ENCODE measurements at regions not wholly inside any gene's neighbourhood (a gene's known extent, or its start where the extent isn't known, plus 50 kb on each side); places are given as distances from the start of the nearest gene placed in this dataset.

DNA sequence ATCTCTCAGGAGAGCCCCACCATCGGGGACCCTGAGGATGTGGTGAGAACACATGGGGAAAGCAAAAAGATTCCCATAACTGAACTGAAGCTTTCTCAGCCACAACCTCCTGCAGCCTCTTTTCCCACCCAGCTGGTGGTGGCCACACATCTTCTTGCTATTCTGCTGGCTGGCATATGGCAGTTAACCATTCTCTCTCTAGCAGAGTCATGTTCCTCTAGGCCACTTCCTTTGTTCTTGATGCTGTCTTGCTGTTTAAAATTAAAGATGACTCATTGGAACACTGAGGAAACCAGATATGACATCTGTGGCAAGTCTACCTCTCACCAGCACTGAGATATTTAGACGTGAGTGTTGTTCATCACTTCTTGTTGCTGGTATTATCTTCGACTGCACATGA lies 180.3 kb upstream of the ROBO2 start:
- FAIRE-seq = no peak

More for the DNA sequence above, 180.3 kb upstream of the ROBO2 start:
- no peaks in the 10 kb centered on the region for H4K20me1 ChIP-seq (replicated peaks in 1 of 2; ENCODE audit: control insufficient read depth in 1 of 2, insufficient read depth in 2 of 2, low read length in 2 of 2)
- TF ChIP-seq HDAC2 (IDR thresholded peaks at IDR 0.05; ENCODE audit: borderline replicate concordance in 1 of 2, low read depth in 2 of 2, low read length in 2 of 2) (no peak), SP1 (IDR thresholded peaks at IDR 0.05; ENCODE audit: low read depth, low read length) (no peak), CBX5 (IDR thresholded peaks at IDR 0.05; ENCODE audit: low read depth, low read length) (no peak), SAP30 (IDR thresholded peaks at IDR 0.05; ENCODE audit: insufficient read depth, insufficient replicate concordance, low read length) (no peak)
- no peak overlapping the region for H3K9ac ChIP-seq (replicated peaks in 1 of 4; ENCODE audit: extremely low read depth in 1 of 4, low read depth in 3 of 4, low read length in 3 of 4)
- no peaks in the 10 kb centered on the region for H3K23me2 ChIP-seq (ENCODE audit: low read depth, low read length)
- no peak overlapping the region for H2BK15ac ChIP-seq (ENCODE audit: low read length)
- no peaks in the 10 kb centered on the region for H3K27me3 ChIP-seq (replicated peaks in 1 of 4; ENCODE audit: control insufficient read depth in 3 of 4, extremely low read depth in 1 of 4, insufficient read depth in 3 of 4, low read length in 3 of 4)
- no peak overlapping the region for H4K8ac ChIP-seq (ENCODE audit: extremely low read depth, insufficient read depth, low read length)
- ChIA-PET POLR2A (ENCODE audit: partially characterized antibody) (no interaction called here), CTCF (ENCODE audit: partially characterized antibody) (no interaction called here)
- WGBS, 2 experiments (ENCODE audit: extremely low coverage in 1 of 2, insufficient coverage in 1 of 2, insufficient read length in 1 of 2, insufficient replicate concordance in 2 of 2, low coverage in 1 of 2, low lambda C conversion rate in 2 of 2, missing lambda C conversion rate in 1 of 2) = 93% methylated on average over 3 of the region's 3 CpGs; no CpG with 5 or more reads in 1 of the 2 experiments
- no peak overlapping the region for H3K4me3 ChIP-seq (ENCODE audit: extremely low read depth in 1 of 4, insufficient read depth in 2 of 4, low read depth in 3 of 4, low read length in 4 of 4)
- no peak overlapping the region for H3K4me2 ChIP-seq (ENCODE audit: insufficient read depth in 1 of 2, low read depth in 2 of 2, low read length in 2 of 2)
- no peak overlapping the region for H2BK12ac ChIP-seq (ENCODE audit: low read depth, low read length)
- no peak overlapping the region for H2BK20ac ChIP-seq (ENCODE audit: low read length)
- no peak for DNase-seq (ENCODE audit: low read depth in 1 of 2, low spot score in 2 of 2)
- H2AK5ac ChIP-seq (ENCODE audit: low read depth, low read length) = no peak overlapping the region
- no peak overlapping the region for H2BK120ac ChIP-seq (replicated peaks; ENCODE audit: low read depth, low read length)
- no peak overlapping the region for H2BK5ac ChIP-seq (ENCODE audit: low read depth, low read length)
- no peak overlapping the region for H3K4ac ChIP-seq (replicated peaks; ENCODE audit: insufficient read length, low read depth, low read length)
- no peaks in the 10 kb centered on the region for H3K79me2 ChIP-seq (ENCODE audit: control insufficient read depth in 1 of 2, insufficient read depth in 2 of 2, low read length in 2 of 2)
- H3K36me3 ChIP-seq (ENCODE audit: control insufficient read depth in 2 of 4, insufficient read depth in 4 of 4, low read length in 3 of 4) = no peaks in the 10 kb centered on the region
- no peak overlapping the region for H3K56ac ChIP-seq (replicated peaks; ENCODE audit: insufficient read length, low read depth, low read length)
- H2AFZ ChIP-seq (ENCODE audit: low read length) = no peak overlapping the region
- H3K27ac ChIP-seq (ENCODE audit: low read depth, low read length) = no peak overlapping the region
- no peak overlapping the region for H3K23ac ChIP-seq (ENCODE audit: insufficient read length)
- no peak overlapping the region for H3K14ac ChIP-seq (ENCODE audit: insufficient read length)
- H4K91ac ChIP-seq (replicated peaks; ENCODE audit: insufficient read length, low read length) = no peak overlapping the region
- no peak overlapping the region for H4K5ac ChIP-seq (ENCODE audit: insufficient read length, low read depth, low read length)
- no peaks in the 10 kb centered on the region for H3K9me3 ChIP-seq (ENCODE audit: insufficient read depth in 2 of 2, low read depth in 1 of 2, low read length in 1 of 2)
- no peak overlapping the region for H3K18ac ChIP-seq (ENCODE audit: extremely low read depth, low read length)
- no peaks in the 10 kb centered on the region for H3K4me1 ChIP-seq (replicated peaks in 1 of 4; ENCODE audit: control insufficient read depth in 3 of 4, insufficient read depth in 4 of 4, low read length in 3 of 4)
- no peaks in the 10 kb centered on the region for H3K79me1 ChIP-seq (ENCODE audit: low read depth, low read length)

Data from H1 (cell line).